CD4-positive, alpha-beta memory T cell (primary cell): ENCODE measurements at regions not wholly inside any gene's neighbourhood (a gene's known extent, or its start where the extent isn't known, plus 50 kb on each side); places are given as distances from the start of the nearest gene placed in this dataset.
"Not testable (repeated sequence)": the region's sequence is repeated elsewhere in the genome, so short reads cannot be mapped to it uniquely, and the experiment has no call there.

Experiments
- CTCF ChIA-PET: fragments of 350-600 bp; sonication (Branson Sonifier 250); formaldehyde crosslinking; loops from one replicate; lab custom pipeline; 2021; ENCODE audit warnings: inconsistent platforms; ENCODE audit not compliant: partially characterized antibody; lab: Charles Lee
- POLR2A ChIA-PET: fragments of 350-600 bp; sonication (Branson Sonifier 250); formaldehyde crosslinking; loops from one replicate; lab custom pipeline; 2021; ENCODE audit not compliant: partially characterized antibody; lab: Charles Lee
- DNase-seq, 5 donors: peaks; one replicate each; pipeline versions ENCODE4 v3.0.0 to v3.0.0-alpha.2; 2020 to 2022; ENCODE audit warnings: mixed read lengths in 1 of 5
- H3K27ac ChIP-seq: one replicate; pipeline ENCODE4 v1.7.0; 2013; ENCODE audit warnings: low read depth, low read length
- H3K27me3 ChIP-seq: 2 replicates; pipeline ENCODE4 v1.7.0; 2013; ENCODE audit warnings: mild to moderate bottlenecking, low read length, moderate library complexity; ENCODE audit not compliant: insufficient read depth
- H3K36me3 ChIP-seq: 2 replicates; pipeline ENCODE4 v1.7.0; 2013; ENCODE audit warnings: mild to moderate bottlenecking, low read length, moderate library complexity; ENCODE audit not compliant: insufficient read depth
- H3K4me1 ChIP-seq: 2 replicates; pipeline ENCODE4 v1.7.0; 2013; ENCODE audit warnings: mild to moderate bottlenecking, low read length, moderate library complexity; ENCODE audit not compliant: insufficient read depth
- H3K4me3 ChIP-seq, 2 donors: one replicate each; pipeline ENCODE4 v1.7.0; 2013; ENCODE audit warnings: low read length in 2 of 2, mild to moderate bottlenecking in 1 of 2
- H3K9me3 ChIP-seq, 2 donors: one replicate each; pipeline ENCODE4 v1.7.0; 2013; ENCODE audit warnings: low read length in 2 of 2, control low read depth in 1 of 2; ENCODE audit not compliant: control insufficient read depth in 1 of 2
- H3K27ac Mint-ChIP-seq, 7 donors: one replicate each; pipeline ENCODE4 v1.8.0; 2020 to 2021; ENCODE audit warnings: mixed read lengths in 7 of 7, mild to moderate bottlenecking in 6 of 7, inconsistent platforms in 3 of 7, moderate library complexity in 3 of 7
- H3K27me3 Mint-ChIP-seq, 2 donors: one replicate each; pipeline ENCODE4 v1.8.0; 2020 to 2021; ENCODE audit warnings: mixed read lengths in 2 of 2
- H3K36me3 Mint-ChIP-seq, 2 donors: one replicate each; pipeline ENCODE4 v1.8.0; 2020 to 2021; ENCODE audit warnings: mixed read lengths in 2 of 2, inconsistent platforms in 1 of 2, mild to moderate bottlenecking in 1 of 2
- H3K4me1 Mint-ChIP-seq, 4 donors: one replicate each; pipeline ENCODE4 v1.8.0; 2020 to 2021; ENCODE audit warnings: mixed read lengths in 4 of 4, mild to moderate bottlenecking in 1 of 4
- H3K4me3 Mint-ChIP-seq, 8 donors: one replicate each; pipeline ENCODE4 v1.8.0; 2020 to 2021; ENCODE audit warnings: mixed read lengths in 8 of 8, mild to moderate bottlenecking in 7 of 8, moderate library complexity in 6 of 8, inconsistent platforms in 3 of 8
- H3K9me3 Mint-ChIP-seq, 8 donors: one replicate each; pipeline ENCODE4 v1.8.0; 2020 to 2021; ENCODE audit warnings: mixed read lengths in 8 of 8, mild to moderate bottlenecking in 5 of 8, inconsistent platforms in 3 of 8, moderate library complexity in 1 of 8
- intact Hi-C: fragments of 100-400 bp; cut with micrococcal nuclease; formaldehyde crosslinking; loops from one replicate; pipeline ENCODE4 v1.15.1; 2023

- CTCF ChIA-PET = no interaction called here
- H3K9me3 ChIP-seq = no peaks in the 10 kb centered on the region
- POLR2A ChIA-PET = no interaction called here
- Mint-ChIP-seq H3K4me3 (no peak overlapping the region), H3K27me3 (peaks cover 12 to 30% of the 10 kb centered on the region in 2 donors), H3K27ac (no peak overlapping the region), H3K36me3 (no peaks in the 10 kb centered on the region), H3K4me1 (peaks cover 0 to 6% (median 4%) of the 10 kb centered on the region in 4 donors), H3K9me3 (peaks cover 0 to 2% (median 0%) of the 10 kb centered on the region in 8 donors)
- no peak for DNase-seq
- H3K4me3 ChIP-seq = no peak overlapping the region
- H3K27me3 ChIP-seq = no peaks in the 10 kb centered on the region
- H3K36me3 ChIP-seq = no peaks in the 10 kb centered on the region
- peaks cover 3% of the 10 kb centered on the region for H3K4me1 ChIP-seq
- intact Hi-C loops = no loop called here
- H3K27ac ChIP-seq = no peak overlapping the region
Measured at GRCh38 chr10:22135591-22135990, 82.2 kb downstream of the EBLN1 start.

- Mint-ChIP-seq H3K36me3 (no peaks in the 10 kb centered on the region), H3K9me3 (peaks cover 0 to 8% (median 2%) of the 10 kb centered on the region in 8 donors), H3K4me3 (no peak overlapping the region), H3K4me1 (peaks cover 0 to 6% (median 4%) of the 10 kb centered on the region in 4 donors), H3K27me3 (peaks cover 19 to 27% of the 10 kb centered on the region in 2 donors), H3K27ac (peak overlapping the region in 1 of 7 donors; percentile 53)
- Histone ChIP-seq H3K27me3 (no peaks in the 10 kb centered on the region), H3K36me3 (no peaks in the 10 kb centered on the region), H3K9me3 (no peaks in the 10 kb centered on the region), H3K4me1 (peaks cover 3% of the 10 kb centered on the region), H3K27ac (no peak overlapping the region), H3K4me3 (no peak overlapping the region)
- no peak for DNase-seq
- ChIA-PET CTCF (no interaction called here), POLR2A (no interaction called here)
- intact Hi-C loops = no loop called here
Measured at GRCh38 chr10:22133749-22134624, 83.8 kb downstream of the EBLN1 start.

GRCh38 chr10:22130824-22131223 is 87.0 kb downstream of the EBLN1 start:
- H3K36me3 ChIP-seq, intact Hi-C loops: not testable (repeated sequence)

GRCh38 chr10:22129612-22130011 is 88.2 kb downstream of the EBLN1 start:
- CTCF ChIA-PET, H3K27ac ChIP-seq, H3K36me3 ChIP-seq, H3K4me1 Mint-ChIP-seq, POLR2A ChIA-PET, DNase-seq, H3K4me1 ChIP-seq, intact Hi-C loops, H3K9me3 Mint-ChIP-seq, H3K36me3 Mint-ChIP-seq, H3K27me3 ChIP-seq, H3K4me3 ChIP-seq, H3K9me3 ChIP-seq: not testable (repeated sequence)
- Mint-ChIP-seq H3K27me3 (peaks cover 16 to 18% of the 10 kb centered on the region in 2 donors), H3K4me3 (peak overlapping the region in 1 of 8 donors; percentile 29), H3K27ac (peak overlapping the region in 1 of 7 donors; percentile 10)

More at GRCh38 chr10:22130824-22131223, 87.0 kb downstream of the EBLN1 start:
- H3K4me1 Mint-ChIP-seq, DNase-seq, H3K4me1 ChIP-seq, H3K9me3 ChIP-seq, POLR2A ChIA-PET, CTCF ChIA-PET, H3K27ac Mint-ChIP-seq, H3K9me3 Mint-ChIP-seq, H3K27me3 ChIP-seq, H3K27ac ChIP-seq, H3K4me3 ChIP-seq, H3K4me3 Mint-ChIP-seq, H3K36me3 Mint-ChIP-seq: not testable (repeated sequence)
- H3K27me3 Mint-ChIP-seq = peaks cover 21 to 23% of the 10 kb centered on the region in 2 donors

GRCh38 chr10:22121181-22121580 is 96.6 kb downstream of the EBLN1 start:
- H3K9me3 Mint-ChIP-seq = peaks cover 0 to 21% (median 11%) of the 10 kb centered on the region in 8 donors

GRCh38 chr10:22120072-22120471 is 97.7 kb downstream of the EBLN1 start:
- H3K4me1 Mint-ChIP-seq, H3K4me3 ChIP-seq, H3K4me1 ChIP-seq, H3K36me3 ChIP-seq, DNase-seq, intact Hi-C loops, POLR2A ChIA-PET, H3K27ac Mint-ChIP-seq, H3K27me3 ChIP-seq, H3K9me3 ChIP-seq, H3K36me3 Mint-ChIP-seq, H3K27ac ChIP-seq, H3K4me3 Mint-ChIP-seq, H3K27me3 Mint-ChIP-seq: not testable (repeated sequence)
- CTCF ChIA-PET = interaction anchor here (1.2 kb wide), 1 partner anchor 17 kb away, joined by 3 read pairs; no protein-coding TSS in a partner anchor
- peaks cover 0 to 21% (median 11%) of the 10 kb centered on the region in 8 donors for H3K9me3 Mint-ChIP-seq

More at GRCh38 chr10:22121181-22121580, 96.6 kb downstream of the EBLN1 start:
- DNase-seq, H3K36me3 Mint-ChIP-seq, H3K27ac ChIP-seq, H3K9me3 ChIP-seq, H3K4me1 Mint-ChIP-seq, POLR2A ChIA-PET, H3K36me3 ChIP-seq, H3K27me3 Mint-ChIP-seq, intact Hi-C loops, H3K27me3 ChIP-seq, H3K4me1 ChIP-seq, H3K4me3 Mint-ChIP-seq, H3K27ac Mint-ChIP-seq, H3K4me3 ChIP-seq: not testable (repeated sequence)
- CTCF ChIA-PET = interaction anchor here (1.2 kb wide), 1 partner anchor 19 kb away, joined by 3 read pairs; no protein-coding TSS in a partner anchor

GRCh38 chr10:22119575-22119974 is 98.2 kb downstream of the EBLN1 start:
- H3K4me3 ChIP-seq, H3K27ac Mint-ChIP-seq, intact Hi-C loops, H3K4me1 Mint-ChIP-seq, H3K36me3 Mint-ChIP-seq, H3K4me3 Mint-ChIP-seq, DNase-seq, H3K4me1 ChIP-seq, CTCF ChIA-PET, H3K27ac ChIP-seq, H3K9me3 ChIP-seq, POLR2A ChIA-PET, H3K36me3 ChIP-seq, H3K27me3 ChIP-seq: not testable (repeated sequence)
- Mint-ChIP-seq H3K9me3 (peaks cover 0 to 21% (median 11%) of the 10 kb centered on the region in 8 donors), H3K27me3 (peaks cover 9 to 11% of the 10 kb centered on the region in 2 donors)
